IMR-90 (cell line): ENCODE measurements at regions not wholly inside any gene's neighbourhood (a gene's known extent, or its start where the extent isn't known, plus 50 kb on each side); places are given as distances from the start of the nearest gene placed in this dataset.

Source experiments
- ATAC-seq: fragments of 200-7000 bp; cut with Tn5 transposase; 2 replicates; pipeline ENCODE4 v1.9.1; 2020; ENCODE audit warnings: low read depth, mild to moderate bottlenecking, moderate library complexity
- BruUV-seq: library from RNA; stranded (reverse); fragments of 400-500 nt; replicated peaks from 2 replicates; lab custom pipeline; 2021; lab: Mats Ljungman, UMichigan
- CTCF ChIA-PET: fragments of 300-600 bp; formaldehyde crosslinking; extraction: SDS; loops from one replicate; lab custom pipeline; 2021; ENCODE audit warnings: antibody characterized with exemption; lab: Yijun Ruan, JAX
- POLR2A ChIA-PET: fragments of 300-600 bp; sonication (Branson Sonifier 250); formaldehyde crosslinking; loops from one replicate; lab custom pipeline; 2022; ENCODE audit warnings: antibody characterized with exemption; ENCODE audit not compliant: unreplicated experiment; lab: Charles Lee
- DNase-seq: peaks from one replicate; pipeline ENCODE4 v3.0.0; 2013
- H2AFZ ChIP-seq: replicated peaks from 2 replicates; pipeline ENCODE3; 2013; ENCODE audit warnings: low read length, mild to moderate bottlenecking; ENCODE audit not compliant: poor library complexity
- H2AK5ac ChIP-seq: 2 replicates; pipeline ENCODE4 v1.6.1; 2013; ENCODE audit warnings: low read depth, low read length, inconsistent platforms
- H2AK9ac ChIP-seq: replicated peaks from 2 replicates; pipeline ENCODE3; 2013; ENCODE audit warnings: mild to moderate bottlenecking, low read depth, low read length, moderate library complexity; ENCODE audit not compliant: poor library complexity
- H2BK120ac ChIP-seq: 2 replicates; pipeline ENCODE4 v1.6.1; 2013; ENCODE audit warnings: low read depth, low read length, inconsistent platforms
- H2BK15ac ChIP-seq: 3 replicates; pipeline ENCODE4 v1.6.1; 2013; ENCODE audit warnings: low read depth, low read length, inconsistent platforms
- H2BK20ac ChIP-seq: 2 replicates; pipeline ENCODE4 v1.6.1; 2013; ENCODE audit warnings: low read depth, mild to moderate bottlenecking, inconsistent platforms, low read length, moderate library complexity
- H2BK5ac ChIP-seq: 2 replicates; pipeline ENCODE4 v1.6.1; 2013; ENCODE audit warnings: mild to moderate bottlenecking, low read depth, low read length, inconsistent platforms; ENCODE audit not compliant: poor library complexity, severe bottlenecking
- H3K14ac ChIP-seq: replicated peaks from 2 replicates; pipeline ENCODE4 v1.6.1; 2013; ENCODE audit warnings: low read depth, low read length, inconsistent platforms
- H3K18ac ChIP-seq: 2 replicates; pipeline ENCODE4 v1.6.1; 2013; ENCODE audit warnings: low read depth, low read length, control low read depth
- H3K23ac ChIP-seq: 2 replicates; pipeline ENCODE4 v1.6.1; 2013; ENCODE audit warnings: low read depth, low read length, inconsistent platforms
- H3K27ac ChIP-seq: 2 replicates; pipeline ENCODE4 v1.5.1; 2013; ENCODE audit warnings: mild to moderate bottlenecking, control low read depth, low read length; ENCODE audit not compliant: insufficient read depth
- H3K27me3 ChIP-seq: 2 replicates; pipeline ENCODE4 v1.6.1; 2013; ENCODE audit warnings: low read length; ENCODE audit not compliant: control insufficient read depth, insufficient read depth
- H3K36me3 ChIP-seq: 2 replicates; pipeline ENCODE4 v1.6.1; 2013; ENCODE audit warnings: low read length, mixed read lengths; ENCODE audit not compliant: control insufficient read depth, insufficient read depth
- H3K4ac ChIP-seq: 2 replicates; pipeline ENCODE4 v1.6.1; 2013; ENCODE audit warnings: low read depth, low read length, inconsistent platforms
- H3K4me1 ChIP-seq: 2 replicates; pipeline ENCODE4 v1.6.1; 2013; ENCODE audit warnings: low read length, mixed read lengths; ENCODE audit not compliant: control insufficient read depth, insufficient read depth
- H3K4me2 ChIP-seq: 2 replicates; pipeline ENCODE4 v1.6.1; 2013; ENCODE audit warnings: low read depth, mild to moderate bottlenecking, control low read depth, low read length, moderate library complexity
- H3K4me3 ChIP-seq: 2 replicates; pipeline ENCODE4 v1.5.1; 2013; ENCODE audit warnings: low read depth, mild to moderate bottlenecking, control low read depth, low read length, moderate library complexity; ENCODE audit not compliant: insufficient read depth
- H3K56ac ChIP-seq: 2 replicates; pipeline ENCODE4 v1.6.1; 2013; ENCODE audit warnings: low read length, inconsistent platforms; ENCODE audit not compliant: insufficient read depth; ENCODE audit errors: extremely low read depth
- H3K79me1 ChIP-seq, 2 experiments: 2 replicates each; pipeline ENCODE4 v1.6.1; 2013; ENCODE audit warnings: low read length in 2 of 2, inconsistent platforms in 1 of 2, low read depth in 1 of 2
- H3K9ac ChIP-seq: 2 replicates; pipeline ENCODE4 v1.6.1; 2013; ENCODE audit warnings: low read depth, low read length, control low read depth
- H3K9me1 ChIP-seq: 2 replicates; pipeline ENCODE4 v1.6.1; 2013; ENCODE audit warnings: low read length, inconsistent platforms; ENCODE audit not compliant: insufficient read depth
- H3K9me3 ChIP-seq: 2 replicates; pipeline ENCODE4 v1.6.1; 2013; ENCODE audit warnings: low read length; ENCODE audit not compliant: control insufficient read depth, insufficient read depth
- H4K20me1 ChIP-seq: 2 replicates; pipeline ENCODE4 v1.6.1; 2013; ENCODE audit warnings: low read length, inconsistent platforms; ENCODE audit not compliant: insufficient read depth
- H4K5ac ChIP-seq: 2 replicates; pipeline ENCODE4 v1.6.1; 2013; ENCODE audit warnings: mild to moderate bottlenecking, low read depth, low read length, control low read depth
- H4K8ac ChIP-seq, 2 experiments: 2 replicates each; pipeline ENCODE4 v1.6.1; 2013; ENCODE audit warnings: low read depth in 2 of 2, low read length in 2 of 2, control low read depth in 1 of 2, inconsistent platforms in 1 of 2
- H4K91ac ChIP-seq: 2 replicates; pipeline ENCODE4 v1.6.1; 2013; ENCODE audit warnings: low read depth, low read length, inconsistent platforms; ENCODE audit not compliant: insufficient read depth
- BHLHE40 ChIP-seq: fragments of 150-350 bp; IDR thresholded peaks from 2 replicates; pipeline ENCODE4 v1.6.1; 2016; ENCODE audit warnings: mild to moderate bottlenecking, low read depth, low read length
- FOS ChIP-seq: fragments of 150-350 bp; IDR thresholded peaks from 2 replicates; pipeline ENCODE4 v1.6.1; 2016; ENCODE audit warnings: low read depth, low read length
- MAZ ChIP-seq: IDR thresholded peaks from 2 replicates; pipeline ENCODE4 v1.6.1; 2012; ENCODE audit warnings: low read depth, mild to moderate bottlenecking, low read length, improper control_type of control experiment, moderate library complexity, borderline replicate concordance
- MXI1 ChIP-seq: IDR thresholded peaks from 2 replicates; pipeline ENCODE4 v1.6.1; 2012; ENCODE audit warnings: low read depth, mild to moderate bottlenecking, low read length, moderate library complexity, borderline replicate concordance
- POLR2A ChIP-seq: IDR thresholded peaks from 2 replicates; pipeline ENCODE4 v1.6.1; 2012; ENCODE audit warnings: mild to moderate bottlenecking, low read depth, low read length
- RCOR1 ChIP-seq: IDR thresholded peaks from 2 replicates; pipeline ENCODE4 v1.6.1; 2012; ENCODE audit warnings: mild to moderate bottlenecking, low read length, improper control_type of control experiment; ENCODE audit not compliant: insufficient replicate concordance
- SMC3 ChIP-seq: fragments of 150-350 bp; IDR thresholded peaks from 2 replicates; pipeline ENCODE4 v1.6.1; 2016; ENCODE audit warnings: low read depth, mild to moderate bottlenecking, antibody characterized with exemption, low read length, moderate library complexity
- WGBS, 2 experiments: methylation state at CpG; one replicate each; pipeline versions ENCODE4 v1.1.5 to v1.1.7; 2013; ENCODE audit warnings: missing lambda C conversion rate in 2 of 2; ENCODE audit not compliant: insufficient read length in 1 of 2; ENCODE audit errors: extremely low coverage in 2 of 2; 5-methylcytosine and 5-hydroxymethylcytosine counted together
- dilution Hi-C: fragments of 300-500 bp; cut with HindIII; formaldehyde crosslinking; loops from one replicate; pipeline ENCODE4 v1.14.3; 2018; ENCODE audit warnings: low sequenced_read_pairs; ENCODE audit not compliant: unreplicated experiment
- in situ Hi-C: fragments of 300-500 bp; cut with MboI; formaldehyde crosslinking; loops from 3 replicates; pipeline ENCODE4 v1.14.3; 2019; ENCODE audit warnings: low sequenced_read_pairs, inconsistent platforms, mixed read lengths
- intact Hi-C: fragments of 100-400 bp; cut with micrococcal nuclease; formaldehyde crosslinking; loops from 2 replicates; pipeline ENCODE4 v1.10.0; 2022
- TF ChIP-seq, protein P1 (sequence below): fragments of 150-350 bp; IDR thresholded peaks from 2 replicates; pipeline ENCODE4 v1.6.1; 2017; ENCODE audit warnings: mild to moderate bottlenecking, antibody characterized with exemption, low read length, low read depth
- TF ChIP-seq, protein P2 (sequence below): conservative IDR thresholded peaks from 2 replicates; pipeline ENCODE4 v1.5.1; 2012; ENCODE audit warnings: mild to moderate bottlenecking, low read depth, low read length, improper control_type of control experiment

DNA sequence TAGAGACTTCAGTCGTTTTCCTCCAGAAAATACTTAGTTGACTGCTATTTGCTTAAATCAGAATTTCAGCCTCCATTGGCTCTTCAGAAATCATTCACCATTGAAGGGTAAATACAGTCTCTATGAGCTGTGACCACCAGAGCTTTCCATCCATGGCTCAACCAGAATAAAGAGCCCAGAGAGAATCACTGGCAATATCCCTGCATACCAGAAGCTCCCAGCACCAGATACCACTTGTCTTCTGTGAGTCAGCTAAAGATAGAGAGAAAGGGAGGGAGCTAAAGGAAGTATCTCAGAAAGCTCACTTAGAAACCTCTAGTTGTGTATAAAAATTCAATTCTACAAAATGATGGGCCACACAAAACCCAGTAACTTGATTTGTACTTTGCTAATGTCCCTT is 115.2 kb upstream of the TMCO5A start:
- no peak overlapping the region for H4K8ac ChIP-seq
- ChIA-PET POLR2A (no interaction called here), CTCF (no interaction called here)
- no peak overlapping the region for H3K23ac ChIP-seq
- dilution Hi-C loops: no loop called here
- BruUV-seq: no TSS peak
- no peak overlapping the region for H3K56ac ChIP-seq
- H3K9me1 ChIP-seq: no peaks in the 10 kb centered on the region
- peaks cover 2% of the 10 kb centered on the region for H3K4me1 ChIP-seq
- no peak overlapping the region for H2BK20ac ChIP-seq
- intact Hi-C loops: no loop called here
- no peak overlapping the region for H3K4me3 ChIP-seq
- no peaks in the 10 kb centered on the region; the same call in 1 of the 2 replicates for H3K27me3 ChIP-seq
- no peaks in the 10 kb centered on the region for H3K36me3 ChIP-seq
- no CpG with 5 or more reads among the region's 1 CpG for WGBS, 2 experiments
- no peak overlapping the region for H2BK5ac ChIP-seq
- H4K5ac ChIP-seq: no peak overlapping the region
- TF ChIP-seq RCOR1 (no peak), POLR2A (no peak), BHLHE40 (no peak), FOS (no peak), MXI1 (no peak), MAZ (no peak), SMC3 (no peak)
- TF ChIP-seq, protein P1, sequence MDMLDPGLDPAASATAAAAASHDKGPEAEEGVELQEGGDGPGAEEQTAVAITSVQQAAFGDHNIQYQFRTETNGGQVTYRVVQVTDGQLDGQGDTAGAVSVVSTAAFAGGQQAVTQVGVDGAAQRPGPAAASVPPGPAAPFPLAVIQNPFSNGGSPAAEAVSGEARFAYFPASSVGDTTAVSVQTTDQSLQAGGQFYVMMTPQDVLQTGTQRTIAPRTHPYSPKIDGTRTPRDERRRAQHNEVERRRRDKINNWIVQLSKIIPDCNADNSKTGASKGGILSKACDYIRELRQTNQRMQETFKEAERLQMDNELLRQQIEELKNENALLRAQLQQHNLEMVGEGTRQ: no peak
- TF ChIP-seq, protein P2, sequence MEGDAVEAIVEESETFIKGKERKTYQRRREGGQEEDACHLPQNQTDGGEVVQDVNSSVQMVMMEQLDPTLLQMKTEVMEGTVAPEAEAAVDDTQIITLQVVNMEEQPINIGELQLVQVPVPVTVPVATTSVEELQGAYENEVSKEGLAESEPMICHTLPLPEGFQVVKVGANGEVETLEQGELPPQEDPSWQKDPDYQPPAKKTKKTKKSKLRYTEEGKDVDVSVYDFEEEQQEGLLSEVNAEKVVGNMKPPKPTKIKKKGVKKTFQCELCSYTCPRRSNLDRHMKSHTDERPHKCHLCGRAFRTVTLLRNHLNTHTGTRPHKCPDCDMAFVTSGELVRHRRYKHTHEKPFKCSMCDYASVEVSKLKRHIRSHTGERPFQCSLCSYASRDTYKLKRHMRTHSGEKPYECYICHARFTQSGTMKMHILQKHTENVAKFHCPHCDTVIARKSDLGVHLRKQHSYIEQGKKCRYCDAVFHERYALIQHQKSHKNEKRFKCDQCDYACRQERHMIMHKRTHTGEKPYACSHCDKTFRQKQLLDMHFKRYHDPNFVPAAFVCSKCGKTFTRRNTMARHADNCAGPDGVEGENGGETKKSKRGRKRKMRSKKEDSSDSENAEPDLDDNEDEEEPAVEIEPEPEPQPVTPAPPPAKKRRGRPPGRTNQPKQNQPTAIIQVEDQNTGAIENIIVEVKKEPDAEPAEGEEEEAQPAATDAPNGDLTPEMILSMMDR: no peak
- peak; percentile 62 for DNase-seq
- no peaks in the 10 kb centered on the region for H3K79me1 ChIP-seq
- no peak overlapping the region for H2BK15ac ChIP-seq
- no peak overlapping the region for H2AFZ ChIP-seq
- H3K4me2 ChIP-seq: no peak overlapping the region
- H2AK5ac ChIP-seq: no peak overlapping the region
- no peak overlapping the region for H2BK120ac ChIP-seq
- no peak overlapping the region for H4K91ac ChIP-seq
- H3K18ac ChIP-seq: no peak overlapping the region
- H3K14ac ChIP-seq: no peak overlapping the region
- ATAC-seq: peak; percentile 94
- in situ Hi-C loops: no loop called here
- no peak overlapping the region for H2AK9ac ChIP-seq
- H3K27ac ChIP-seq: no peak overlapping the region
- no peaks in the 10 kb centered on the region for H3K9me3 ChIP-seq
- H3K9ac ChIP-seq: no peak overlapping the region
- no peak overlapping the region for H3K4ac ChIP-seq
- H4K20me1 ChIP-seq: no peaks in the 10 kb centered on the region
